ENCODE measurements at regions not wholly inside any gene's neighbourhood (a gene's known extent, or its start where the extent isn't known, plus 50 kb on each side); places are given as distances from the start of the nearest gene placed in this dataset.

DNA sequence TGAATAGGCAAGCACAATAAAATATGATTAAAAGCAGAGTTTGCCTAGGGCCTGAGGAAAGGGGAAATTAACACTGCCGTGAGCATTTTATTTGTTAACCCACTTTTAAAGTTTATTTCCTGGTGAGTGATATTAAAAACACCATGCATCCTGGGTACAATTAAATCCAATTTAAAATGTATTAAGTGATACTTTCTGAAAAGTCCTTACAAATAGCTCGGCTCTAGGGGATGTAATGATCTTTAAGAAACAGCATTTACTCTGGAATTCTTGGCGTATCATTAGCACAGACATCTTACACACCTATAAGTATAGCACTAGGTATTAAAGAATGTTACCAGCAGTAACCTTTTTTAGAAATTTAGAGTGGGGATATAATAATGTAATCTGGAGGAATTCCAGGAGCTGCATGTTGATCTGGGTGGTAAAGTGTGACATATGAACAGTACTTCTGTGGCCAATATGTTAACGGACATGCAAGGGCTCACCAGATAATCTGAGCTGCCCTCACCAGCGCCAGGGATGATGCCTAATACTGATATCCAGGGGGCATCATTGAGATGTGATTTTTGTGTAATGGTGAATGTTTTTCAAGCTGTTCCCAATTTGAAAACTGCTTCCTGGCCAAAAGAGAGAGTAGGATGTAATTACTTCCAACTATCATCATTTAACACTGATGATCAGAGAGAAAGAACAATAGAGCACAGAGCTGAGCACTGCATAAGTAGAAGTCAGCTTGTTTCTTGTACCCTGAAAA, 235.9 kb downstream of the DSEL start:
- no peak for DNase-seq (ENCODE audit: extremely low spot score, unreplicated experiment)
- Mint-ChIP-seq H3K4me3 (no peak overlapping the region), H3K4me1 (ENCODE audit: unreplicated experiment) (peaks cover 5% of the 10 kb centered on the region), H3K27me3 (peaks cover 8% of the 10 kb centered on the region), H3K9me3 (no peaks in the 10 kb centered on the region), H3K36me3 (no peaks in the 10 kb centered on the region), H3K27ac (no peak overlapping the region)
- no peak for TF ChIP-seq CTCF (conservative IDR thresholded peaks at IDR 0.05)

DNA sequence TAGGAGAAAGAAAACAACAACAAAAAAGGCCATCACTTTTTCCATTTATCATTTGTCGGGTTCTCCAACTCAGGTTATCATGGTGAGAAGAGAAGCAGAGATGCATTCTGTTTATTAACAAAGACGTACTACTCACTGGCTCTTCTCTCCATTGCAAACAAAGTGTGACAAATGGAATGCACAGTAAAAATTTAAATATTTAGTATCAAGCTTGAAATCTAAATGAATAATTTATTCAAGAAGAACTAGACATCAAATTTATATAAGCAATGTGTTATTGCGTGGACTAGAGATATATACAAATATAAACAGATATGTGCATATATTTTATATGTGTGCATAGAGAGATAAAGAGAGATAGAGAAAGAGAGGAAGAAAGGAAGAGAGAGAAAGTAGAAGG, 236.5 kb downstream of the DSEL start:
- H3K36me3 Mint-ChIP-seq = no peaks in the 10 kb centered on the region
- H3K9me3 Mint-ChIP-seq = no peaks in the 10 kb centered on the region
- H3K27me3 Mint-ChIP-seq = peaks cover 8% of the 10 kb centered on the region
- H3K4me3 Mint-ChIP-seq = no peak overlapping the region
- TF ChIP-seq CTCF (conservative IDR thresholded peaks at IDR 0.05) = no peak
- DNase-seq (ENCODE audit: extremely low spot score, unreplicated experiment) = no peak
- peaks cover 5% of the 10 kb centered on the region for H3K4me1 Mint-ChIP-seq (ENCODE audit: unreplicated experiment)
- H3K27ac Mint-ChIP-seq = no peak overlapping the region

GRCh38 chr18:67278984-67279383, 237.5 kb downstream of the DSEL start:
- Mint-ChIP-seq H3K9me3 (no peaks in the 10 kb centered on the region), H3K4me3 (no peak overlapping the region), H3K36me3 (no peaks in the 10 kb centered on the region), H3K4me1 (ENCODE audit: unreplicated experiment) (peaks cover 5% of the 10 kb centered on the region), H3K27me3 (peaks cover 8% of the 10 kb centered on the region), H3K27ac (no peak overlapping the region)
- no peak for TF ChIP-seq CTCF (conservative IDR thresholded peaks at IDR 0.05)
- no peak for DNase-seq (ENCODE audit: extremely low spot score, unreplicated experiment)

DNA sequence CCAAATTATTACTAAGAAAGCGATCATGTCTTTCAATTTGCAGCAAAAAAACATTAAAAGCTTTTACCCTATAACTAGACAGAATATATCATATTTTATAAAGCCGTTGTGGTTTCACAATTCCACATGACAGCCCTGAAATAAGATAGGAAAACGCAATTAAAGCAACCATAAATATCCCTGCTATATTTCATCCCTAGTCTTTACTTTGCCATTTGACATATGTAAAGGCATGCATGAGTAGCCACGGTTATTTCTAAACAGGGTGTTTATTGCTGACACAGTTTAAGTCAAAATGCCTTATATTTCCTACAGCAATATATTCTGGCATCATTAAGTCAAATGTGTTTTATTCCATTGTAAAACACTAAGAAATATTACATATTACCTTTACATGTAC, 239.9 kb downstream of the DSEL start:
- no peak for TF ChIP-seq CTCF (conservative IDR thresholded peaks at IDR 0.05)
- no peak overlapping the region for H3K27ac Mint-ChIP-seq
- H3K4me3 Mint-ChIP-seq = no peak overlapping the region
- no peaks in the 10 kb centered on the region for H3K9me3 Mint-ChIP-seq
- H3K27me3 Mint-ChIP-seq = peaks cover 8% of the 10 kb centered on the region
- H3K36me3 Mint-ChIP-seq = no peaks in the 10 kb centered on the region
- no peak for DNase-seq (ENCODE audit: extremely low spot score, unreplicated experiment)
- peaks cover 5% of the 10 kb centered on the region for H3K4me1 Mint-ChIP-seq (ENCODE audit: unreplicated experiment)

- TF ChIP-seq CTCF (conservative IDR thresholded peaks at IDR 0.05) = no peak
- Mint-ChIP-seq H3K36me3 (no peaks in the 10 kb centered on the region), H3K27ac (no peak overlapping the region), H3K4me3 (no peak overlapping the region), H3K4me1 (ENCODE audit: unreplicated experiment) (no peaks in the 10 kb centered on the region), H3K9me3 (no peaks in the 10 kb centered on the region), H3K27me3 (peaks cover 7% of the 10 kb centered on the region)
- no peak for DNase-seq (ENCODE audit: extremely low spot score, unreplicated experiment)
These were observed 243.2 kb downstream of the DSEL start for GRCh38 chr18:67273288-67273687.
